ENCODE measurements at regions not wholly inside any gene's neighbourhood (a gene's known extent, or its start where the extent isn't known, plus 50 kb on each side); places are given as distances from the start of the nearest gene placed in this dataset.

DNA sequence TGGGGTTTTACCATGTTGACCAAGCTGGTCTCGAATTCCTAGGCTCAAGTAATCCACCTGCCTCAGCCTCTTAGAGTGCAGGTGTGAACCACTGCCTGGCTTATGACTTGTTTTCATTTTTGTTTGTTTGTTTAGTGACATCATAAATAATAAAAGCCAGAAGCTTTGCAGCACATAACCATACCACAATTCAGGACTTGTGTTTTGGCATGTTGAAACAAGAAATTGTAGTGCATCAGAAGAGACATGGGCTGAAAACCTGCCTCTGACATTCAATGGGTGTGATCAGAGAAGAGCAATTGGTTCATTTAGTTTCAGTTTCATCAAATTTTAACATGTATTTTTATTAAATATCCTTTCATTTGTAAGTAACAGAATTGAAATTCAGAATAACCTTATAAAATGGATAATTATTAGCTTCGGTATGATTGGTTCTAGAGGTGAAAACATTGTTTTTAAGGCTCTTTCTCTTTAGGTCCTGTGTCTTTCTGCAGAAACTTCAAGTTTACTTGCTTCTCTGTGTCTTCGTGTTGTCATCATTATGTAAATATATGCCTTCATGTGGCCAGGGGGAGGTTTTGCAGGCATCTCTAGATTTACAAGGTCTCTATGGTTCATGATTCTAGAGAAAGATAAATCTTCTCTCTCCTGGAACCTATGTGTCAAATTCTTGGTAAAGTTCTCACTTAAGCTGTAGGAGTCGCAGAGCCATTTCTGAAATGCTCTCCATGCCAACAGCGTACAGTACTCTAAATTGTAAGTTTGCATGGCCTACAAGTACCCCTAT lies 312.0 kb downstream of the KCNC2 start:
- TF ChIP-seq, protein P1, sequence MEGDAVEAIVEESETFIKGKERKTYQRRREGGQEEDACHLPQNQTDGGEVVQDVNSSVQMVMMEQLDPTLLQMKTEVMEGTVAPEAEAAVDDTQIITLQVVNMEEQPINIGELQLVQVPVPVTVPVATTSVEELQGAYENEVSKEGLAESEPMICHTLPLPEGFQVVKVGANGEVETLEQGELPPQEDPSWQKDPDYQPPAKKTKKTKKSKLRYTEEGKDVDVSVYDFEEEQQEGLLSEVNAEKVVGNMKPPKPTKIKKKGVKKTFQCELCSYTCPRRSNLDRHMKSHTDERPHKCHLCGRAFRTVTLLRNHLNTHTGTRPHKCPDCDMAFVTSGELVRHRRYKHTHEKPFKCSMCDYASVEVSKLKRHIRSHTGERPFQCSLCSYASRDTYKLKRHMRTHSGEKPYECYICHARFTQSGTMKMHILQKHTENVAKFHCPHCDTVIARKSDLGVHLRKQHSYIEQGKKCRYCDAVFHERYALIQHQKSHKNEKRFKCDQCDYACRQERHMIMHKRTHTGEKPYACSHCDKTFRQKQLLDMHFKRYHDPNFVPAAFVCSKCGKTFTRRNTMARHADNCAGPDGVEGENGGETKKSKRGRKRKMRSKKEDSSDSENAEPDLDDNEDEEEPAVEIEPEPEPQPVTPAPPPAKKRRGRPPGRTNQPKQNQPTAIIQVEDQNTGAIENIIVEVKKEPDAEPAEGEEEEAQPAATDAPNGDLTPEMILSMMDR (IDR thresholded peaks at IDR 0.05) = no peak
- ATAC-seq (ENCODE audit: low FRiP score) = no peak
- no peak for DNase-seq (ENCODE audit: low spot score)

DNA sequence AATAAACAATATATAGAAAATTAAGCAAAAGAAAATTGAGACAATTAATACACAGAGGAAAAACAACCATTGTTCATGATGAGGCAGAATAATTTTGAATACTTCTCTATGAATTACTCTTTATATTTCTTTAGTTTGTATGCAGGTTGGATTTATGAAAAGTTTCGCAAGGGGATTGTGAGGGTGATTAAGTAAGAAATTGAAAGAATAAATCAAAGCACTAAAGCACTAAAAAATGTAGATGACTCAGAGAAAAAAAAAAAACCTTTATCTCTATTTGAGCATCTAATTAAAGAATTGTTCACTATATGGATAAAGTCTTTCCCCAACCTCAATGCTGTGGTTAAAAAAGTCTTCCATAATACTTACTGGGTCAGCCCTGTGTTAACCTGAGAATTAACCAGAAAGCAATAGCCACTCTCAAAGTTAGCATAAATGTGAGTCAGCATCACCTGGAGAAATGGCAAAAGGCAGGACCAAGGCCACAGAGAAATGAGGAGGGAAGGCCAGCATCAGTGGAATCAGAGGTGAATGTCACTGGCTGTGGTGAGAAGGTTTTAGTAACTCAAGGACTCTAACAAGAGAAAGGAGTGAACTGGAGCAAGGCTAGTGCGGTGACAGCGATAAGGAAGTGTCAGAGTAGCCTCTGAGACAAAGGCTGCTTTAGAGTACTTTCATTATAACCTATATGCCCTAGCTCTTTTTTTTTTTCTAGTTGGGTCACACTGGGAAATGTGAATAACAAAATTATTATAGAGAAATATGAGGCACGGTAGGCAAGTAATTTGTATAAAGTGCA lies 310.4 kb downstream of the KCNC2 start:
- TF ChIP-seq, protein P1 (IDR thresholded peaks at IDR 0.05) = no peak
- DNase-seq (ENCODE audit: low spot score) (no peak), ATAC-seq (ENCODE audit: low FRiP score) (no peak)

GRCh38 chr12:74900232-74900631 lies 309.4 kb downstream of the KCNC2 start:
- TF ChIP-seq, protein P1 (IDR thresholded peaks at IDR 0.05) = no peak
- ATAC-seq (ENCODE audit: low FRiP score) = no peak
- no peak for DNase-seq (ENCODE audit: low spot score)

DNA sequence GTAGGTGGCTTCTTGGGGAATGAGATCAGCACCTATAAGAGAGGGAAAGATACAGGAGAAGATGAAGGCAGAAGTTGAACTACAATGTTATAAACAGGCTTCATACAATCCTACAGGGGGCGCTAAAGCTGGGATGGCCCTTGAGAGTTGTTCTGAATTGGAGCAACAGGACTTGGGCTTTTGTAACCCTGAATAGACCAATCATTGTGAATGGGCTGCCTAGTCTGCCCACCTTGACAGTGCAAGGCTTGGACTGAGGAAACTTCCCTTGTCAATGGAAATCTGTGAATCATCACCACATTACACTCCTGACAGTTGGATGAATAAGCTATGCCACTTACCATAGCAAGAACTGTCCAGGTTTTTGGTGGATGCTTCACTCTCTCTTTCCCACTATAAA lies 306.1 kb downstream of the KCNC2 start:
- DNase-seq (ENCODE audit: low spot score) (no peak), ATAC-seq (ENCODE audit: low FRiP score) (no peak)
- TF ChIP-seq, protein P1 (IDR thresholded peaks at IDR 0.05) = no peak

GRCh38 chr12:74906224-74906623 lies 303.4 kb downstream of the KCNC2 start:
- ATAC-seq (ENCODE audit: low FRiP score) (no peak), DNase-seq (ENCODE audit: low spot score) (no peak)
- TF ChIP-seq, protein P1 (IDR thresholded peaks at IDR 0.05) = no peak

GRCh38 chr12:74910831-74911230 lies 298.8 kb downstream of the KCNC2 start:
- DNase-seq (ENCODE audit: low spot score) (no peak), ATAC-seq (ENCODE audit: low FRiP score) (no peak)
- TF ChIP-seq, protein P1 (IDR thresholded peaks at IDR 0.05) = no peak
